ENCODE measurements at regions not wholly inside any gene's neighbourhood (a gene's known extent, or its start where the extent isn't known, plus 50 kb on each side); places are given as distances from the start of the nearest gene placed in this dataset.

DNA sequence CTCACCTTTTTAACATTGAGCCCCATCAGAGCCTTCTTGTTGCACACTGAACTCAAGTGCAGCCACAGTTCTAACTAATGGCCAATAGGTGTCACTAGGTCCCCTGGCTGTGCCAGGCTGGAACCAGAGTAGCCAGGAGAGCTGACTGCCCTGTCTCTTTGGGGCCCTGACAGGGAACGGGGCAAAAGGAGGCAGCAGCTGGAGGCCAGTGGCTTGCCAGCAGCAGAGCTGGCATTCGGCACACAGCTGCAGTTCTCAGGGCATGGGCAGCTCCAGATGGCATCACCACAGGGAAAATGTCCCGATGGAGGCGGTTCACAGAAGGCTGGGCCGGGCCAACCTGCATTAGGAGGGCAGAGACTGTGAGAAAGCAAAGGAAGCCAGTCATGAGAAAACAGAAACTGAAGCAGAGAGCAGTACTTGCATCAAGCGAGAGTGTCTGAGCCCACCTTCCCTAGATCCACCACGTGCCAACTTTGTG lies 188.6 kb downstream of the FCRL5 start:
- no peaks in the 10 kb centered on the region for H3K36me3 ChIP-seq (replicated peaks in 1 of 2; ENCODE audit: control insufficient read depth in 1 of 2, insufficient read depth in 2 of 2, low read length in 2 of 2)
- H2AFZ ChIP-seq (ENCODE audit: insufficient read depth, low read depth, low read length, poor library complexity, severe bottlenecking) = no peak overlapping the region
- no peak overlapping the region for H3K9ac ChIP-seq (ENCODE audit: insufficient read depth, low read length, poor library complexity, severe bottlenecking)
- peak in 2 of 3 donors; percentile 19 to 25 for DNase-seq
- H3K79me2 ChIP-seq (ENCODE audit: insufficient read depth, low read length) = no peaks in the 10 kb centered on the region
- no peak overlapping the region for H3K27ac Mint-ChIP-seq
- H3K4me2 ChIP-seq (replicated peaks; ENCODE audit: extremely low read depth, low read length, poor library complexity, severe bottlenecking) = no peak overlapping the region
- no peaks in the 10 kb centered on the region for H4K20me1 ChIP-seq (ENCODE audit: insufficient read depth, low read length)
- no peaks in the 10 kb centered on the region for H3K9me3 Mint-ChIP-seq
- TF ChIP-seq, protein P1, sequence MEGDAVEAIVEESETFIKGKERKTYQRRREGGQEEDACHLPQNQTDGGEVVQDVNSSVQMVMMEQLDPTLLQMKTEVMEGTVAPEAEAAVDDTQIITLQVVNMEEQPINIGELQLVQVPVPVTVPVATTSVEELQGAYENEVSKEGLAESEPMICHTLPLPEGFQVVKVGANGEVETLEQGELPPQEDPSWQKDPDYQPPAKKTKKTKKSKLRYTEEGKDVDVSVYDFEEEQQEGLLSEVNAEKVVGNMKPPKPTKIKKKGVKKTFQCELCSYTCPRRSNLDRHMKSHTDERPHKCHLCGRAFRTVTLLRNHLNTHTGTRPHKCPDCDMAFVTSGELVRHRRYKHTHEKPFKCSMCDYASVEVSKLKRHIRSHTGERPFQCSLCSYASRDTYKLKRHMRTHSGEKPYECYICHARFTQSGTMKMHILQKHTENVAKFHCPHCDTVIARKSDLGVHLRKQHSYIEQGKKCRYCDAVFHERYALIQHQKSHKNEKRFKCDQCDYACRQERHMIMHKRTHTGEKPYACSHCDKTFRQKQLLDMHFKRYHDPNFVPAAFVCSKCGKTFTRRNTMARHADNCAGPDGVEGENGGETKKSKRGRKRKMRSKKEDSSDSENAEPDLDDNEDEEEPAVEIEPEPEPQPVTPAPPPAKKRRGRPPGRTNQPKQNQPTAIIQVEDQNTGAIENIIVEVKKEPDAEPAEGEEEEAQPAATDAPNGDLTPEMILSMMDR (IDR thresholded peaks at IDR 0.05) = peak; percentile 72
- peaks cover 7 to 8% of the 10 kb centered on the region in 2 donors for H3K4me1 ChIP-seq (ENCODE audit: control insufficient read depth in 1 of 2, insufficient read depth in 2 of 2, low read length in 2 of 2)
- no peak overlapping the region for H3K4me3 Mint-ChIP-seq
- H3K27me3 ChIP-seq (ENCODE audit: control insufficient read depth in 2 of 2, insufficient read depth in 2 of 2, low read length in 2 of 2) = no peaks in the 10 kb centered on the region
- intact Hi-C loops (cut with micrococcal nuclease) = loop anchor here in 1 of 2 donors (10.0 kb wide), 1 partner anchor 169 kb away; no protein-coding TSS in a partner anchor
- no peaks in the 10 kb centered on the region for H3K9me3 ChIP-seq (replicated peaks in 1 of 2; ENCODE audit: control insufficient read depth in 1 of 2, insufficient read depth in 1 of 2, low read length in 2 of 2)
- no peaks in the 10 kb centered on the region for H3K36me3 Mint-ChIP-seq
- peaks cover 18% of the 10 kb centered on the region for H3K4me1 Mint-ChIP-seq
- H3K27ac ChIP-seq (ENCODE audit: low read depth in 1 of 2, low read length in 2 of 2) = no peak overlapping the region
- no peak overlapping the region for H3K4me3 ChIP-seq (replicated peaks in 1 of 3; ENCODE audit: low read depth in 2 of 3, low read length in 3 of 3)
- WGBS (ENCODE audit: insufficient coverage) = 85% methylated on average over 5 of the region's 7 CpGs
- H3K27me3 Mint-ChIP-seq (ENCODE audit: low read depth in 3 of 3) = peaks cover 0 to 6% (median 0%) of the 10 kb centered on the region in 3 donors

DNA sequence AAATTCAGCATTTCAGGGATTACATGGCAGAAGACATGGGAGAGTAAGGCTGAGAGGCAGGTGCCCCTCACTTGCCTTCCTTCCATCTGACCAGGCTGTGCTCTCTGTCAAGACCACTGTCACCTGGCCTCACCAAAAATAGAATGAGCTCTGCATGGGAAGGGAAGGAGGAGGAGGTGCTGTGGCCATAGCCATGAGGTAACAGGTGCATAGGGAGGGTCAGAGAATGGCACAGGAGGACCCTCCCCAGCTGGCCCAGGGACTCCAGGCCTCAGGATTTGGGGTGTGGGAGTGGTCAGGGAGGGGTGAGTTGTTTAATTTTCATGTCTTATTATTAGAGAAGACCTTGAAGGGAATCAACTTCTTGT lies 192.3 kb downstream of the FCRL5 start:
- no peaks in the 10 kb centered on the region for H3K79me2 ChIP-seq (ENCODE audit: insufficient read depth, low read length)
- H3K9ac ChIP-seq (ENCODE audit: insufficient read depth, low read length, poor library complexity, severe bottlenecking) = no peak overlapping the region
- no peak overlapping the region for H3K27ac ChIP-seq (ENCODE audit: low read depth in 1 of 2, low read length in 2 of 2)
- TF ChIP-seq, protein P1 (IDR thresholded peaks at IDR 0.05) = no peak
- no peaks in the 10 kb centered on the region for H3K36me3 ChIP-seq (replicated peaks in 1 of 2; ENCODE audit: control insufficient read depth in 1 of 2, insufficient read depth in 2 of 2, low read length in 2 of 2)
- H3K4me1 ChIP-seq (ENCODE audit: control insufficient read depth in 1 of 2, insufficient read depth in 2 of 2, low read length in 2 of 2) = peaks cover 7 to 8% of the 10 kb centered on the region in 2 donors
- no peaks in the 10 kb centered on the region for H3K27me3 ChIP-seq (ENCODE audit: control insufficient read depth in 2 of 2, insufficient read depth in 2 of 2, low read length in 2 of 2)
- H3K9me3 Mint-ChIP-seq = no peaks in the 10 kb centered on the region
- no peak overlapping the region for H3K4me3 ChIP-seq (replicated peaks in 1 of 3; ENCODE audit: low read depth in 2 of 3, low read length in 3 of 3)
- no peaks in the 10 kb centered on the region for H3K36me3 Mint-ChIP-seq
- no peak overlapping the region for H3K4me3 Mint-ChIP-seq
- no peak for DNase-seq
- no peak overlapping the region for H3K4me2 ChIP-seq (replicated peaks; ENCODE audit: extremely low read depth, low read length, poor library complexity, severe bottlenecking)
- H3K9me3 ChIP-seq (replicated peaks in 1 of 2; ENCODE audit: control insufficient read depth in 1 of 2, insufficient read depth in 1 of 2, low read length in 2 of 2) = no peaks in the 10 kb centered on the region
- no peaks in the 10 kb centered on the region for H4K20me1 ChIP-seq (ENCODE audit: insufficient read depth, low read length)
- intact Hi-C loops (cut with micrococcal nuclease) = loop anchor here in 1 of 2 donors (10.0 kb wide), 1 partner anchor 165 kb away; no protein-coding TSS in a partner anchor
- H3K4me1 Mint-ChIP-seq = peaks cover 14% of the 10 kb centered on the region
- peaks cover 1 to 6% (median 3%) of the 10 kb centered on the region in 3 donors for H3K27me3 Mint-ChIP-seq (ENCODE audit: low read depth in 3 of 3)
- H3K27ac Mint-ChIP-seq = peak overlapping the region in 2 of 7 donors; percentile 78 to 93
- H2AFZ ChIP-seq (ENCODE audit: insufficient read depth, low read depth, low read length, poor library complexity, severe bottlenecking) = no peak overlapping the region

Measured in CD14-positive monocyte (primary cell).